AG10803 (cell line): ENCODE measurements at regions not wholly inside any gene's neighbourhood (a gene's known extent, or its start where the extent isn't known, plus 50 kb on each side); places are given as distances from the start of the nearest gene placed in this dataset.

Experiments
- DNase-seq: peaks from one replicate; pipeline ENCODE4 v3.0.0; 2010; ENCODE audit warnings: low read depth
- H3K4me3 ChIP-seq: 2 replicates; pipeline ENCODE4 v1.5.1; 2011; ENCODE audit warnings: mild to moderate bottlenecking, low read length, control low read depth
- CTCF ChIP-seq: conservative IDR thresholded peaks from 2 replicates; pipeline ENCODE4 v1.5.1; 2011; ENCODE audit warnings: mild to moderate bottlenecking, low read length, control low read depth, inconsistent platforms

- H3K4me3 ChIP-seq, result no peak overlapping the region
- DNase-seq, result peak; percentile 31
- TF ChIP-seq CTCF, result no peak
Observed at GRCh38 chr10:108411206-108411605, 1246.7 kb upstream of the SORCS1 start.

- no peak for TF ChIP-seq CTCF
- DNase-seq, result no peak
- no peak overlapping the region for H3K4me3 ChIP-seq
Observed at GRCh38 chr10:108410236-108410635, 1245.7 kb upstream of the SORCS1 start.

- DNase-seq, result no peak
- H3K4me3 ChIP-seq, result no peak overlapping the region
- TF ChIP-seq CTCF, result no peak
Observed at GRCh38 chr10:108409306-108409705, 1244.8 kb upstream of the SORCS1 start.

- no peak overlapping the region for H3K4me3 ChIP-seq
- no peak for DNase-seq
- no peak for TF ChIP-seq CTCF
Observed at GRCh38 chr10:108404155-108404554, 1239.6 kb upstream of the SORCS1 start.

GRCh38 chr10:108399465-108399864 is 1235.0 kb upstream of the SORCS1 start:
- no peak for TF ChIP-seq CTCF
- no peak for DNase-seq

GRCh38 chr10:108393089-108393488 is 1228.6 kb upstream of the SORCS1 start:
- DNase-seq, result peak; percentile 41
- H3K4me3 ChIP-seq, result no peak overlapping the region
- no peak for TF ChIP-seq CTCF

More at GRCh38 chr10:108399465-108399864, 1235.0 kb upstream of the SORCS1 start:
- H3K4me3 ChIP-seq, result no peak overlapping the region

GRCh38 chr10:108392286-108392685 is 1227.8 kb upstream of the SORCS1 start:
- H3K4me3 ChIP-seq, result no peak overlapping the region
- peak; percentile 72 for DNase-seq
- no peak for TF ChIP-seq CTCF
